ENCODE measurements at regions not wholly inside any gene's neighbourhood (a gene's known extent, or its start where the extent isn't known, plus 50 kb on each side); places are given as distances from the start of the nearest gene placed in this dataset.

- TF ChIP-seq ZNF274 (IDR thresholded peaks at IDR 0.05; ENCODE audit: low read depth, low read length) (no peak), YY1 (IDR thresholded peaks at IDR 0.05; ENCODE audit: insufficient read depth, insufficient read length) (no peak), SUZ12 (IDR thresholded peaks at IDR 0.05; ENCODE audit: extremely low read depth, insufficient read depth, insufficient read length) (no peak)
Measured at GRCh38 chr6:144922120-144922722, 637.1 kb downstream of the UTRN start.

All from NT2/D1 (cell line).